Loucy (cell line): ENCODE measurements at regions not wholly inside any gene's neighbourhood (a gene's known extent, or its start where the extent isn't known, plus 50 kb on each side); places are given as distances from the start of the nearest gene placed in this dataset.

Source experiments
- H2AFZ ChIP-seq: fragments of 200-600 bp; sonication (generic); 2 replicates; pipeline ENCODE4 v1.6.0; 2016; ENCODE audit warnings: antibody characterized with exemption, mild to moderate bottlenecking, low read length, moderate library complexity
- H3F3A ChIP-seq: fragments of 200-600 bp; 2 replicates; pipeline ENCODE4 v1.6.0; 2016; ENCODE audit warnings: antibody characterized with exemption, low read depth, mild to moderate bottlenecking
- H3K27me3 ChIP-seq: fragments of 200-600 bp; sonication (generic); 2 replicates; pipeline ENCODE4 v1.6.1; 2014; ENCODE audit warnings: low read length, mild to moderate bottlenecking; ENCODE audit not compliant: insufficient read depth, poor library complexity, severe bottlenecking
- H3K36me3 ChIP-seq: fragments of 200-600 bp; sonication (generic); 2 replicates; pipeline ENCODE4 v1.6.1; 2016; ENCODE audit warnings: low read length; ENCODE audit not compliant: insufficient read depth
- H3K4me1 ChIP-seq: fragments of 200-600 bp; sonication (generic); 2 replicates; pipeline ENCODE4 v1.5.1; 2014; ENCODE audit warnings: low read length, mild to moderate bottlenecking; ENCODE audit not compliant: insufficient read depth, poor library complexity, severe bottlenecking
- H3K4me2 ChIP-seq: fragments of 200-600 bp; sonication (generic); 2 replicates; pipeline ENCODE4 v1.6.0; 2014; ENCODE audit warnings: antibody characterized with exemption, low read length, low read depth, mild to moderate bottlenecking; ENCODE audit not compliant: poor library complexity, severe bottlenecking
- H3K4me3 ChIP-seq: fragments of 200-600 bp; sonication (generic); 2 replicates; pipeline ENCODE4 v1.5.1; 2014; ENCODE audit warnings: low read length, mild to moderate bottlenecking, mixed read lengths; ENCODE audit not compliant: poor library complexity, severe bottlenecking
- H3K79me2 ChIP-seq: fragments of 200-600 bp; sonication (generic); 2 replicates; pipeline ENCODE4 v1.6.1; 2014; ENCODE audit warnings: low read length; ENCODE audit not compliant: insufficient read depth
- H3K9ac ChIP-seq: fragments of 200-600 bp; sonication (generic); 2 replicates; pipeline ENCODE4 v1.6.0; 2014; ENCODE audit warnings: mild to moderate bottlenecking, low read depth, low read length, moderate library complexity; ENCODE audit not compliant: poor library complexity, severe bottlenecking
- H3K9me2 ChIP-seq: fragments of 200-600 bp; sonication (generic); replicated peaks from 2 replicates; pipeline ENCODE4 v1.6.1; 2016; ENCODE audit warnings: low read depth, low read length, mixed read lengths
- H3K9me3 ChIP-seq: fragments of 200-600 bp; sonication (generic); 2 replicates; pipeline ENCODE4 v1.6.1; 2014; ENCODE audit warnings: mild to moderate bottlenecking, antibody characterized with exemption, low read length, low read depth; ENCODE audit not compliant: insufficient read depth
- H4K20me1 ChIP-seq: fragments of 200-600 bp; sonication (generic); 2 replicates; pipeline ENCODE4 v1.6.0; 2014; ENCODE audit warnings: antibody characterized with exemption, low read length, mild to moderate bottlenecking; ENCODE audit not compliant: insufficient read depth, poor library complexity, severe bottlenecking
- EZH2phosphoT487 ChIP-seq: fragments of 200-600 bp; IDR thresholded peaks from 2 replicates; pipeline ENCODE4 v1.6.1; 2018; ENCODE audit warnings: antibody characterized with exemption, mild to moderate bottlenecking, moderate library complexity, borderline replicate concordance
- TF ChIP-seq, protein P1 (sequence below): fragments of 200-600 bp; sonication (generic); conservative IDR thresholded peaks from 2 replicates; pipeline ENCODE4 v1.5.1; 2014; ENCODE audit warnings: mild to moderate bottlenecking, antibody characterized with exemption, low read length

DNA sequence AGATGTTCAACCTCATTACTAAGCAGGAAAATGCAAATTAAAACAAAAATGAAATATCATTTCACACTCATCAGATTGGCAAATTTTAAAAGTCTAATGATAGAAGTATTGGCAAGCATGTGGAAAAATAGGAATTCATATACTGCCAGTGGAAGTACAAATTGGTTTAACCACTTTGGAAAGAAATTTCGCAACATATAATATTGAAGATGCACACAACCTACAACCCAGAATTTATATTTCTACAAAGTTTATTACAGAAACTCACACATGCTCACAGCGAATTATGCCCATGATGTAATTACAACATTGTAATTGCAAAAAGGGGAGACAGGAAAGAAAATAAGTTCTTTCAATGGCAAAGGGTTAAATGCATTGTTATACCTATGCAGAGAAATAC lies 324.1 kb downstream of the IGSF11 start:
- Histone ChIP-seq H3K27me3 (no peaks in the 10 kb centered on the region), H3K9me3 (no peaks in the 10 kb centered on the region), H3K36me3 (no peaks in the 10 kb centered on the region), H3K4me2 (no peak overlapping the region), H3K9ac (no peak overlapping the region), H3K9me2 (no peaks in the 10 kb centered on the region), H3K4me1 (no peaks in the 10 kb centered on the region), H4K20me1 (no peaks in the 10 kb centered on the region), H3K79me2 (no peaks in the 10 kb centered on the region), H3K4me3 (no peak overlapping the region), H3F3A (no peaks in the 10 kb centered on the region), H2AFZ (no peak overlapping the region)
- TF ChIP-seq, protein P1, sequence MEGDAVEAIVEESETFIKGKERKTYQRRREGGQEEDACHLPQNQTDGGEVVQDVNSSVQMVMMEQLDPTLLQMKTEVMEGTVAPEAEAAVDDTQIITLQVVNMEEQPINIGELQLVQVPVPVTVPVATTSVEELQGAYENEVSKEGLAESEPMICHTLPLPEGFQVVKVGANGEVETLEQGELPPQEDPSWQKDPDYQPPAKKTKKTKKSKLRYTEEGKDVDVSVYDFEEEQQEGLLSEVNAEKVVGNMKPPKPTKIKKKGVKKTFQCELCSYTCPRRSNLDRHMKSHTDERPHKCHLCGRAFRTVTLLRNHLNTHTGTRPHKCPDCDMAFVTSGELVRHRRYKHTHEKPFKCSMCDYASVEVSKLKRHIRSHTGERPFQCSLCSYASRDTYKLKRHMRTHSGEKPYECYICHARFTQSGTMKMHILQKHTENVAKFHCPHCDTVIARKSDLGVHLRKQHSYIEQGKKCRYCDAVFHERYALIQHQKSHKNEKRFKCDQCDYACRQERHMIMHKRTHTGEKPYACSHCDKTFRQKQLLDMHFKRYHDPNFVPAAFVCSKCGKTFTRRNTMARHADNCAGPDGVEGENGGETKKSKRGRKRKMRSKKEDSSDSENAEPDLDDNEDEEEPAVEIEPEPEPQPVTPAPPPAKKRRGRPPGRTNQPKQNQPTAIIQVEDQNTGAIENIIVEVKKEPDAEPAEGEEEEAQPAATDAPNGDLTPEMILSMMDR = no peak
- TF ChIP-seq EZH2phosphoT487 = no peak

- Histone ChIP-seq H3F3A (no peaks in the 10 kb centered on the region), H3K4me1 (no peaks in the 10 kb centered on the region), H3K79me2 (no peaks in the 10 kb centered on the region), H3K4me2 (no peak overlapping the region), H3K9me3 (no peaks in the 10 kb centered on the region), H3K9me2 (no peaks in the 10 kb centered on the region), H4K20me1 (no peaks in the 10 kb centered on the region), H3K4me3 (no peak overlapping the region), H3K9ac (no peak overlapping the region), H3K27me3 (no peaks in the 10 kb centered on the region), H2AFZ (no peak overlapping the region), H3K36me3 (no peaks in the 10 kb centered on the region)
- TF ChIP-seq, protein P1 = no peak
- no peak for TF ChIP-seq EZH2phosphoT487
Measured at GRCh38 chr3:118713502-118714207, 321.0 kb downstream of the IGSF11 start.

GRCh38 chr3:118714800-118715199 lies 319.8 kb downstream of the IGSF11 start:
- Histone ChIP-seq H3K9ac (no peak overlapping the region), H2AFZ (no peak overlapping the region)

More at GRCh38 chr3:118714800-118715199, 319.8 kb downstream of the IGSF11 start:
- no peak for TF ChIP-seq EZH2phosphoT487
- TF ChIP-seq, protein P1 = no peak
- no peak overlapping the region for H3K4me3 ChIP-seq
- no peaks in the 10 kb centered on the region for H3F3A ChIP-seq
- no peaks in the 10 kb centered on the region for H3K27me3 ChIP-seq
- no peak overlapping the region for H3K4me2 ChIP-seq
- H3K9me2 ChIP-seq = no peaks in the 10 kb centered on the region
- H3K36me3 ChIP-seq = no peaks in the 10 kb centered on the region
- no peaks in the 10 kb centered on the region for H3K4me1 ChIP-seq
- H3K79me2 ChIP-seq = no peaks in the 10 kb centered on the region
- H3K9me3 ChIP-seq = no peaks in the 10 kb centered on the region
- H4K20me1 ChIP-seq = no peaks in the 10 kb centered on the region
